ENCODE measurements at regions not wholly inside any gene's neighbourhood (a gene's known extent, or its start where the extent isn't known, plus 50 kb on each side); places are given as distances from the start of the nearest gene placed in this dataset.

DNA sequence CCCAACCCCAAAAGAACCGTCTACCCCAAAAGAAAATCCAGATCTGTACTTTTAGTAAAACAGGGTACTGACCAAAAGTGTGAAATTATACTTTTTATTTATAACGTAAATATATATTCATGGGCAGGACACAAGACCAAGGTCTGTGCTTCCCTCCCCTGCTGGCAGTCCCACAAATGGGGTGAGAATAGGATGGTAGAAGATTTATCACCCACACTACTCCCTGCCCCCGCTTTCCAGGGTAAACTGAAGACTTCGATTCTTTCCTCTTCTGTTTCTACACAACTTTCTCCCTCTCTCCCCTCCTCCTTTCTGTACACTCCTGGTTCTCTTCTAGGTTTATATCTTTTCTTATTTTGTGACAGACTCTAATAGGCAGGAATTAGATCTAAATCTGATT, 79.7 kb downstream of the MDH1 start:
- FAIRE-seq (no peak), DNase-seq (ENCODE audit: low read depth in 1 of 2, low spot score in 1 of 2) (no peak), ATAC-seq (no peak)
- no peak overlapping the region for H3K4me2 ChIP-seq
- TF ChIP-seq RNF2 (IDR thresholded peaks at IDR 0.05; ENCODE audit: borderline replicate concordance, low read depth) (0 out of 2 replicates have a peak, but pooled peaks have one; percentile 45), POLR2AphosphoS2 (conservative IDR thresholded peaks at IDR 0.05; ENCODE audit: low read length) (no peak), RCOR1 (IDR thresholded peaks at IDR 0.05; ENCODE audit: low read depth, low read length) (no peak), CBX8 (IDR thresholded peaks at IDR 0.05) (0 out of 2 replicates have a peak, but pooled peaks have one; percentile 25), ZFP36 (IDR thresholded peaks at IDR 0.05; ENCODE audit: borderline replicate concordance, partially characterized antibody) (no peak), ZC3H11A (IDR thresholded peaks at IDR 0.05) (no peak), HOXA7 (CRISPR knock-in tag; IDR thresholded peaks at IDR 0.05) (no peak), RAD21 (conservative IDR thresholded peaks at IDR 0.05 in 1 of 2, IDR thresholded peaks at IDR 0.05 in 1 of 2) (no peak), HOXB5 (CRISPR knock-in tag; IDR thresholded peaks at IDR 0.05) (no peak), NPAS2 (CRISPR knock-in tag; IDR thresholded peaks at IDR 0.05; ENCODE audit: borderline replicate concordance) (no peak)
- no peaks in the 10 kb centered on the region for H3K4me1 ChIP-seq
- 12% methylated on average over 4 of the region's 4 CpGs for WGBS (ENCODE audit: missing lambda C conversion rate)
- no peak overlapping the region for H3K4me3 ChIP-seq
- peaks cover 6% of the 10 kb centered on the region; the same call in 1 of the 3 replicates for H3K9me3 ChIP-seq
- ChIA-PET CTCF (no interaction called here), POLR2A (no interaction called here)
- H3K27ac ChIP-seq: no peak overlapping the region

DNA sequence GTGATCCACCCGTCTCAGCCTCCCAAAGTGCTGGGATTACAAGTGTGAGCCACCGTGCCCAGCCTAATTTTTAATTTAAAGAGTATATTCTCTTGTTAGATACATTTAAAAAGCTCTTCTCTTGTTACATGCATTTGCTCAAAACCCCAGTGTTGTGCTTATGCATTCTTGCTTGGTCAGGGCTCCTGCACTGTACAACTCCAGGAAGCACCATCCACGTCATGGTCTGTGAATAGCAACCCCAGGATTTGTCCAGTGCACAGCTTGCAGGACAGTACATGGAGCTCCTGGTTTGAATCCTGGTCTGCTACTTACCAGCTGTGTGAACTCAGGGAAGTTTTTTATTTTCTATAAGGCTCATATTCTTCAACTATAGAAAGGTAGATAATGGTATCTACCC, 80.8 kb downstream of the MDH1 start:
- CTCF ChIA-PET: interaction anchor here (0.6 to 1.6 kb wide), 3 partner anchors 12 to 191 kb away, joined by 3 to 5 read pairs (median 3); no protein-coding TSS in a partner anchor

DNA sequence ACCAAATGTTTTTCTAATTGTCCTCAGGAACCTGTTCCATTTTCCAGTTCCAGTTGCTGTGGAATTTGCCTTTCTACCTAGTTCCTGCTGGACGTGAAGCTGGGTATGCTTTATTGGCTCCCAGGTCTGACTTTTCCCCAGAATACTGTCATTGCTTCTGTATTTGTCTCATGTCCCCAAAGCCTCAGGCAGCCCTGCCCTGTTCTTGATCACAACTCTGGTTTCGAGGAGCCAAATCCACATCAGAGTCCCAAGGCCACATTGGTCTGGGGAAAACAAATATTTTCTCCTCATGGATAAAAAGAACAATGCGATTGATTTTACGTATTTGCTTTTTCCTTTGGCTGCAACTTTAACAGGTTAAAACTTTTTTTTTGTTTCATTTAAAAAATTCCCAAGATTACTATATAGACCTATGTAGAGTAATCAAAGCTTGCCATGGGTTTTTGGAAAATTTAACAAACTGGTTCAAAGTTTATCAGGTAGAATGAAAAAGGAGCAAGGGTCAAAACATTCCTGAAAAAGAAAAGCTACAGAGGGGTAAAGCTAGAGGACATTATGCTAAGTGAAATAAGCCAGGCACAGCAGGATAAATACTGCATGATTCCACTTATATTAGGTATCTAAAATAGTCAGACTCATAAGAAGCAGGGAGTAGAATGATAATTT, 85.2 kb downstream of the MDH1 start:
- H3K4me3 ChIP-seq: no peak overlapping the region
- TF ChIP-seq RNF2 (IDR thresholded peaks at IDR 0.05; ENCODE audit: borderline replicate concordance, low read depth) (no peak), EHMT2 (IDR thresholded peaks at IDR 0.05; ENCODE audit: low read depth) (no peak)
- no peaks in the 10 kb centered on the region for H3K4me1 ChIP-seq
- no peak overlapping the region for H3K4me2 ChIP-seq
- 48% methylated on average over 4 of the region's 4 CpGs for WGBS (ENCODE audit: missing lambda C conversion rate)
- DNase-seq (ENCODE audit: low read depth in 1 of 2, low spot score in 1 of 2) (no peak), FAIRE-seq (no peak), ATAC-seq (no peak)
- H3K27ac ChIP-seq: no peak overlapping the region
- ChIA-PET CTCF (interaction anchor here (1.2 to 1.9 kb wide), 2 partner anchors 13 to 187 kb away, joined by 5 to 9 read pairs; no protein-coding TSS in a partner anchor), POLR2A (no interaction called here)
- H3K9me3 ChIP-seq: no peaks in the 10 kb centered on the region

More for the DNA sequence above, 80.8 kb downstream of the MDH1 start:
- 19% methylated on average over 3 of the region's 3 CpGs for WGBS (ENCODE audit: missing lambda C conversion rate)
- Histone ChIP-seq H3K9me3 (no peaks in the 10 kb centered on the region; the same call in 2 of the 3 replicates), H3K27ac (no peak overlapping the region), H3K4me3 (no peak overlapping the region), H3K4me1 (no peaks in the 10 kb centered on the region), H3K4me2 (no peak overlapping the region)
- no peak for DNase-seq (ENCODE audit: low read depth in 1 of 2, low spot score in 1 of 2)
- no peak for ATAC-seq
- TF ChIP-seq SREBF2 (IDR thresholded peaks at IDR 0.05) (no peak), ZC3H11A (IDR thresholded peaks at IDR 0.05) (no peak), TP53 (CRISPR knock-in tag; IDR thresholded peaks at IDR 0.05) (no peak), JUNB (IDR thresholded peaks at IDR 0.05) (no peak), KDM1A (IDR thresholded peaks at IDR 0.05; ENCODE audit: low read depth) (no peak), RNF2 (IDR thresholded peaks at IDR 0.05; ENCODE audit: borderline replicate concordance, low read depth) (no peak), EHF (CRISPR knock-in tag; IDR thresholded peaks at IDR 0.05) (no peak), RFX5 (IDR thresholded peaks at IDR 0.05) (no peak), MAFK (IDR thresholded peaks at IDR 0.05; ENCODE audit: partially characterized antibody) (no peak), CHD2 (IDR thresholded peaks at IDR 0.05; ENCODE audit: low read length, partially characterized antibody) (no peak), FOSL2 (IDR thresholded peaks at IDR 0.05) (no peak), FOSL2 (CRISPR knock-in tag; IDR thresholded peaks at IDR 0.05) (no peak)
- TF ChIP-seq, protein P1, sequence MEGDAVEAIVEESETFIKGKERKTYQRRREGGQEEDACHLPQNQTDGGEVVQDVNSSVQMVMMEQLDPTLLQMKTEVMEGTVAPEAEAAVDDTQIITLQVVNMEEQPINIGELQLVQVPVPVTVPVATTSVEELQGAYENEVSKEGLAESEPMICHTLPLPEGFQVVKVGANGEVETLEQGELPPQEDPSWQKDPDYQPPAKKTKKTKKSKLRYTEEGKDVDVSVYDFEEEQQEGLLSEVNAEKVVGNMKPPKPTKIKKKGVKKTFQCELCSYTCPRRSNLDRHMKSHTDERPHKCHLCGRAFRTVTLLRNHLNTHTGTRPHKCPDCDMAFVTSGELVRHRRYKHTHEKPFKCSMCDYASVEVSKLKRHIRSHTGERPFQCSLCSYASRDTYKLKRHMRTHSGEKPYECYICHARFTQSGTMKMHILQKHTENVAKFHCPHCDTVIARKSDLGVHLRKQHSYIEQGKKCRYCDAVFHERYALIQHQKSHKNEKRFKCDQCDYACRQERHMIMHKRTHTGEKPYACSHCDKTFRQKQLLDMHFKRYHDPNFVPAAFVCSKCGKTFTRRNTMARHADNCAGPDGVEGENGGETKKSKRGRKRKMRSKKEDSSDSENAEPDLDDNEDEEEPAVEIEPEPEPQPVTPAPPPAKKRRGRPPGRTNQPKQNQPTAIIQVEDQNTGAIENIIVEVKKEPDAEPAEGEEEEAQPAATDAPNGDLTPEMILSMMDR (IDR thresholded peaks at IDR 0.05): no peak
- TF ChIP-seq, protein P2, sequence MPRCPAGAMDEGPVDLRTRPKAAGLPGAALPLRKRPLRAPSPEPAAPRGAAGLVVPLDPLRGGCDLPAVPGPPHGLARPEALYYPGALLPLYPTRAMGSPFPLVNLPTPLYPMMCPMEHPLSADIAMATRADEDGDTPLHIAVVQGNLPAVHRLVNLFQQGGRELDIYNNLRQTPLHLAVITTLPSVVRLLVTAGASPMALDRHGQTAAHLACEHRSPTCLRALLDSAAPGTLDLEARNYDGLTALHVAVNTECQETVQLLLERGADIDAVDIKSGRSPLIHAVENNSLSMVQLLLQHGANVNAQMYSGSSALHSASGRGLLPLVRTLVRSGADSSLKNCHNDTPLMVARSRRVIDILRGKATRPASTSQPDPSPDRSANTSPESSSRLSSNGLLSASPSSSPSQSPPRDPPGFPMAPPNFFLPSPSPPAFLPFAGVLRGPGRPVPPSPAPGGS (IDR thresholded peaks at IDR 0.05): no peak
- no peak for FAIRE-seq
- POLR2A ChIA-PET: interaction anchor here (0.8 kb wide), 1 partner anchor 173 kb away, joined by 3 read pairs; no protein-coding TSS in a partner anchor
